ENCODE measurements at regions not wholly inside any gene's neighbourhood (a gene's known extent, or its start where the extent isn't known, plus 50 kb on each side); places are given as distances from the start of the nearest gene placed in this dataset.

DNA sequence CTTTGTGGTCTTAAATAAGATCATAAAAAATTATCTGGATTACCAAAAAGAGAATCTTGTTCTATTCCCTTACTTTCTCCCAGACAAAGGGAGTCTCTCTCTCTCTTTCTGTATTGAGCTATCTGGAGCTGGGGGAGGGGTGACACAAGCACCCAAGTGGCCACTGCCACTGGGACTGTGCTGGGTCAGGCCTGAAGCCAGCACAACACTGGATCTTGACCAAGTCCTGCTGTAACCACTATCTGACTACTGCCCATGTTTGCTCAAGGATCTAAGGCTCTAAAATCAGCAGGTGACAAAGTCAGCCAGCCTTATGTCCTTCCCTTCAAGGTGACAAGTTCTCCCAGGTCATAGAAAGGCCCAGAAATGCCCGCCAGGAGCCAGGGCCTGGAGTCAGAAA lies 75.0 kb upstream of the SPATA16 start (continued):
- no peak for TF ChIP-seq EHMT2 (IDR thresholded peaks at IDR 0.05; ENCODE audit: borderline replicate concordance, low read depth, low read length)

- no peak overlapping the region for H3K4me3 ChIP-seq (replicated peaks in 1 of 3; ENCODE audit: insufficient read depth in 1 of 3, low read depth in 2 of 3, low read length in 3 of 3)
- DNase-seq (ENCODE audit: low spot score) (no peak), FAIRE-seq (no peak), ATAC-seq (no peak)
- H3K36me3 ChIP-seq (replicated peaks in 1 of 2; ENCODE audit: control insufficient read depth in 1 of 2, insufficient read depth in 2 of 2, low read length in 2 of 2), result no peaks in the 10 kb centered on the region
- H2AFZ ChIP-seq (ENCODE audit: low read length), result no peak overlapping the region
- H3K9ac ChIP-seq (ENCODE audit: insufficient read depth, low read depth, low read length), result no peak overlapping the region
- no peaks in the 10 kb centered on the region for H3K79me2 ChIP-seq (ENCODE audit: insufficient read depth, low read length)
- intact Hi-C loops (cut with micrococcal nuclease; ENCODE audit: unreplicated experiment) (no loop called here), in situ Hi-C loops (cut with HindIII; ENCODE audit: extremely low pct_ligation_motif_present, low pct_unique_long_range_greater_than_20kb) (no loop called here)
- no peaks in the 10 kb centered on the region for H3K27me3 ChIP-seq (ENCODE audit: control insufficient read depth in 1 of 2, insufficient read depth in 2 of 2, low read length in 2 of 2)
- no TSS peak for BruUV-seq (replicated peaks)
- TF ChIP-seq NAIF1 (CRISPR knock-in tag; IDR thresholded peaks at IDR 0.05; ENCODE audit: borderline replicate concordance) (no peak), ISX (CRISPR knock-in tag; conservative IDR thresholded peaks at IDR 0.05) (no peak), MEIS1 (CRISPR knock-in tag; IDR thresholded peaks at IDR 0.05; ENCODE audit: borderline replicate concordance) (no peak), THAP8 (CRISPR knock-in tag; IDR thresholded peaks at IDR 0.05; ENCODE audit: borderline replicate concordance) (no peak), SKI (IDR thresholded peaks at IDR 0.05; ENCODE audit: partially characterized antibody) (no peak), ZNF496 (CRISPR knock-in tag; IDR thresholded peaks at IDR 0.05; ENCODE audit: insufficient replicate concordance) (no peak), RFXANK (CRISPR knock-in tag; IDR thresholded peaks at IDR 0.05) (no peak), ZNF678 (CRISPR knock-in tag; IDR thresholded peaks at IDR 0.05) (no peak), EED (CRISPR knock-in tag; IDR thresholded peaks at IDR 0.05) (no peak), ZNF674 (CRISPR knock-in tag; IDR thresholded peaks at IDR 0.05; ENCODE audit: low read depth) (no peak), BCLAF1 (IDR thresholded peaks at IDR 0.05) (no peak)
- TF ChIP-seq, protein P1, sequence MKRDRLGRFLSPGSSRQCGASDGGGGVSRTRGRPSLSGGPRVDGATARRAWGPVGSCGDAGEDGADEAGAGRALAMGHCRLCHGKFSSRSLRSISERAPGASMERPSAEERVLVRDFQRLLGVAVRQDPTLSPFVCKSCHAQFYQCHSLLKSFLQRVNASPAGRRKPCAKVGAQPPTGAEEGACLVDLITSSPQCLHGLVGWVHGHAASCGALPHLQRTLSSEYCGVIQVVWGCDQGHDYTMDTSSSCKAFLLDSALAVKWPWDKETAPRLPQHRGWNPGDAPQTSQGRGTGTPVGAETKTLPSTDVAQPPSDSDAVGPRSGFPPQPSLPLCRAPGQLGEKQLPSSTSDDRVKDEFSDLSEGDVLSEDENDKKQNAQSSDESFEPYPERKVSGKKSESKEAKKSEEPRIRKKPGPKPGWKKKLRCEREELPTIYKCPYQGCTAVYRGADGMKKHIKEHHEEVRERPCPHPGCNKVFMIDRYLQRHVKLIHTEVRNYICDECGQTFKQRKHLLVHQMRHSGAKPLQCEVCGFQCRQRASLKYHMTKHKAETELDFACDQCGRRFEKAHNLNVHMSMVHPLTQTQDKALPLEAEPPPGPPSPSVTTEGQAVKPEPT (CRISPR knock-in tag; IDR thresholded peaks at IDR 0.05; ENCODE audit: low read depth), result no peak
- TF ChIP-seq, protein P2, sequence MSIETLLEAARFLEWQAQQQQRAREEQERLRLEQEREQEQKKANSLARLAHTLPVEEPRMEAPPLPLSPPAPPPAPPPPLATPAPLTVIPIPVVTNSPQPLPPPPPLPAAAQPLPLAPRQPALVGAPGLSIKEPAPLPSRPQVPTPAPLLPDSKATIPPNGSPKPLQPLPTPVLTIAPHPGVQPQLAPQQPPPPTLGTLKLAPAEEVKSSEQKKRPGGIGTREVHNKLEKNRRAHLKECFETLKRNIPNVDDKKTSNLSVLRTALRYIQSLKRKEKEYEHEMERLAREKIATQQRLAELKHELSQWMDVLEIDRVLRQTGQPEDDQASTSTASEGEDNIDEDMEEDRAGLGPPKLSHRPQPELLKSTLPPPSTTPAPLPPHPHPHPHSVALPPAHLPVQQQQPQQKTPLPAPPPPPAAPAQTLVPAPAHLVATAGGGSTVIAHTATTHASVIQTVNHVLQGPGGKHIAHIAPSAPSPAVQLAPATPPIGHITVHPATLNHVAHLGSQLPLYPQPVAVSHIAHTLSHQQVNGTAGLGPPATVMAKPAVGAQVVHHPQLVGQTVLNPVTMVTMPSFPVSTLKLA (IDR thresholded peaks at IDR 0.05), result no peak
- CTCF ChIA-PET (ENCODE audit: low intra/inter-chr PET ratio, low total read pairs), result no interaction called here
- 0% methylated on average over 2 of the region's 3 CpGs for WGBS (ENCODE audit: low lambda C conversion rate)
- H3K27ac ChIP-seq (ENCODE audit: extremely low read length, insufficient read depth, low read length), result no peak overlapping the region
- POLR2A ChIA-PET, result no interaction called here
- no peaks in the 10 kb centered on the region for H3K9me3 ChIP-seq (ENCODE audit: low read length)
- no peak overlapping the region for H3K4me2 ChIP-seq (ENCODE audit: low read depth, low read length)
- no peaks in the 10 kb centered on the region for H3K4me1 ChIP-seq (ENCODE audit: insufficient read depth, low read length)
- H4K20me1 ChIP-seq (ENCODE audit: insufficient read depth, low read length), result no peaks in the 10 kb centered on the region
Observed at GRCh38 chr3:173214576-173214975, 73.5 kb upstream of the SPATA16 start.

All from HepG2 (cell line).